GM12878 (cell line): ENCODE measurements at regions not wholly inside any gene's neighbourhood (a gene's known extent, or its start where the extent isn't known, plus 50 kb on each side); places are given as distances from the start of the nearest gene placed in this dataset.

Experiments
- CREB1 ChIP-seq: IDR thresholded peaks from 2 replicates; pipeline ENCODE4 v1.6.1; 2012; ENCODE audit warnings: low read depth, mild to moderate bottlenecking, inconsistent platforms
- FOS ChIP-seq: IDR thresholded peaks from 3 replicates; pipeline ENCODE4 v1.6.1; 2011; ENCODE audit warnings: borderline replicate concordance; ENCODE audit not compliant: insufficient read length; ENCODE audit errors: extremely low read depth
- ZNF622 ChIP-seq: fragments of 450-650 bp; IDR thresholded peaks from 2 replicates; pipeline ENCODE4 v1.6.1; 2017; ENCODE audit warnings: mild to moderate bottlenecking, inconsistent platforms

DNA sequence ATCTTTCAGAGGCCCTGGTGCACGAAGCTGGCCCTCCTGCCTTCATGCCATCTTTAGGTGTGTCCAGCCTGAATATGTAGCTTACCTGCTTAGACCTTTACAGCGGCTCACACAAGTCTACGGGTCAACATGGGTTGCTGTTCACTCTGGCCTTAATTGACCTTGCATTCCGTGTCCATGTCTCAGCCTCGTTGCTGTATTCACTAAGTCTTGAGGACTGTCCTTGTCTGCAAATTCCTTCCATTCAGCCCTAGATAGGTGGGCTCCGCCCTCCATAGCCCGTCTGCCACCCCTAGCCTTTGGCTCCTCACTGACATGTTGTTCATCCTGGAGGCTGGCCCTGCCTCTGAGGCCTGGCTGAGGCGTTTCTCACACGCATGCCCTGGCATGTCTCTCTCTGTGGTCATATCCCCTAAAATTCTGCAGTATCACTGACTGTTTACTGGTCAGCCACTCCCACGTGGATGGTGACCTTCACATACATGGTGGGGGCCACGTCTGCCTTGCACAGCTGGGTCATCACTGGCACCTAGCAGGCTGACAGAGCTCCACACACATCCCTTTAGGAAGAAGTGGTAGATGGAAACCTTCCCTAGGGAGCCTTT is 394.1 kb upstream of the MKI67 start:
- TF ChIP-seq CREB1 (no peak), FOS (no peak), ZNF622 (no peak)
